Neural crest cell (in vitro differentiated cells): ENCODE measurements at regions not wholly inside any gene's neighbourhood (a gene's known extent, or its start where the extent isn't known, plus 50 kb on each side); places are given as distances from the start of the nearest gene placed in this dataset.

Source experiments
- DNase-seq: peaks from one replicate; pipeline ENCODE4 v3.0.0; 2021; ENCODE audit warnings: low read depth, mixed read lengths, low spot score
- H3K27ac Mint-ChIP-seq: one replicate; pipeline ENCODE4 v1.8.0; 2021; ENCODE audit warnings: mild to moderate bottlenecking, mixed read lengths; ENCODE audit not compliant: unreplicated experiment
- H3K27me3 Mint-ChIP-seq: 2 replicates; pipeline ENCODE4 v1.8.0; 2021; ENCODE audit warnings: low read depth, mild to moderate bottlenecking, mixed read lengths
- H3K36me3 Mint-ChIP-seq: 2 replicates; pipeline ENCODE4 v1.8.0; 2021; ENCODE audit warnings: low read depth, mild to moderate bottlenecking, mixed read lengths
- H3K4me1 Mint-ChIP-seq: 2 replicates; pipeline ENCODE4 v1.8.0; 2021; ENCODE audit warnings: mixed read lengths
- H3K4me3 Mint-ChIP-seq: one replicate; pipeline ENCODE4 v1.8.0; 2021; ENCODE audit warnings: mild to moderate bottlenecking, mixed read lengths
- H3K9me3 Mint-ChIP-seq: 2 replicates; pipeline ENCODE4 v1.8.0; 2021; ENCODE audit warnings: mixed read lengths
- CTCF ChIP-seq: fragments of 200-600 bp; sonication (generic); conservative IDR thresholded peaks from 2 replicates; pipeline ENCODE4 v1.5.0; 2021; ENCODE audit warnings: antibody characterized with exemption, mild to moderate bottlenecking

- TF ChIP-seq CTCF = no peak
- Mint-ChIP-seq H3K36me3 (no peaks in the 10 kb centered on the region), H3K27me3 (no peaks in the 10 kb centered on the region), H3K9me3 (peaks cover 7% of the 10 kb centered on the region), H3K4me1 (peaks cover 19% of the 10 kb centered on the region), H3K27ac (peak overlapping the region; percentile 38), H3K4me3 (no peak overlapping the region)
- no peak for DNase-seq
Measured at GRCh38 chr6:137751768-137752560, 115.1 kb upstream of the TNFAIP3 start.

- TF ChIP-seq CTCF = no peak
- Mint-ChIP-seq H3K27me3 (no peaks in the 10 kb centered on the region), H3K4me1 (peaks cover 12% of the 10 kb centered on the region), H3K9me3 (peaks cover 7% of the 10 kb centered on the region), H3K27ac (no peak overlapping the region), H3K36me3 (peaks cover 3% of the 10 kb centered on the region), H3K4me3 (no peak overlapping the region)
- DNase-seq = no peak
Measured at GRCh38 chr6:137754366-137754765, 112.7 kb upstream of the TNFAIP3 start.

GRCh38 chr6:137754866-137755265 is 112.2 kb upstream of the TNFAIP3 start:
- DNase-seq = no peak
- H3K4me3 Mint-ChIP-seq = no peak overlapping the region
- H3K36me3 Mint-ChIP-seq = peaks cover 3% of the 10 kb centered on the region
- no peaks in the 10 kb centered on the region for H3K27me3 Mint-ChIP-seq
- peaks cover 7% of the 10 kb centered on the region for H3K9me3 Mint-ChIP-seq
- no peak overlapping the region for H3K27ac Mint-ChIP-seq
- H3K4me1 Mint-ChIP-seq = peaks cover 7% of the 10 kb centered on the region
- no peak for TF ChIP-seq CTCF

- TF ChIP-seq CTCF = no peak
- H3K36me3 Mint-ChIP-seq = peaks cover 3% of the 10 kb centered on the region
- no peak for DNase-seq
- H3K4me1 Mint-ChIP-seq = peaks cover 3% of the 10 kb centered on the region
- no peak overlapping the region for H3K4me3 Mint-ChIP-seq
- no peaks in the 10 kb centered on the region for H3K27me3 Mint-ChIP-seq
- peaks cover 7% of the 10 kb centered on the region for H3K9me3 Mint-ChIP-seq
- no peak overlapping the region for H3K27ac Mint-ChIP-seq
Measured at GRCh38 chr6:137755284-137755683, 111.8 kb upstream of the TNFAIP3 start.

- no peak for TF ChIP-seq CTCF
- peaks cover 7% of the 10 kb centered on the region for H3K9me3 Mint-ChIP-seq
- no peak for DNase-seq
- H3K4me1 Mint-ChIP-seq = no peaks in the 10 kb centered on the region
- H3K27me3 Mint-ChIP-seq = no peaks in the 10 kb centered on the region
- no peak overlapping the region for H3K27ac Mint-ChIP-seq
- H3K4me3 Mint-ChIP-seq = no peak overlapping the region
- peaks cover 3% of the 10 kb centered on the region for H3K36me3 Mint-ChIP-seq
Measured at GRCh38 chr6:137756788-137757187, 110.3 kb upstream of the TNFAIP3 start.
